ENCODE measurements at regions not wholly inside any gene's neighbourhood (a gene's known extent, or its start where the extent isn't known, plus 50 kb on each side); places are given as distances from the start of the nearest gene placed in this dataset.

DNA sequence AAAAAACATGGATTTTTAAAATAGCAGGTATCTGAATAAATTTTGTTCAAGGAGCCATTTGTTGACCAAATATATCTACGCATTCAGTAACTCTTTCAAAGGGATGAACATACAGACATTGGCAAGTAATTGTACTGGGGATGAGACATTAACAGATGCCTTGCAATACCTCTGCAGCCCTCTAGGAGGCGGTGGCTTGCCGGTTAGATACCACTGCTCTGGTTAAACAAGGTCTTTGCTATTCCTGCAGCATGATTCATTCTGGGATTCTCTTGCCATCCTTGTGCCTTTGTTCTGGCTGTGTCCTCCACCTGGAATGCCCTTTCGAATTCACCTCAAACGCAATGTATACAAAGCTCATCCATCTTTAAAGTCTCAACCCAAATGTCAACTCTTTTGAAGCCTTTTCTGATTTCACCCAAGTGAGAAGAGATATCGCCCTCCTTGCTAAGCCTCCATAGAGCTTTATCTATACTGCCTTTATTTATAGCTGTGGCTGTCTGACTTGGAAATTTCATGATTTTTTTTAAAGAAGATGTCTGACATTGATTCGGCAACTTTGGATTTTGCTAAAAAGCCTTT, 131.0 kb upstream of the SRRM4 start:
- DNase-seq (ENCODE audit: low spot score), result peak; percentile 21

DNA sequence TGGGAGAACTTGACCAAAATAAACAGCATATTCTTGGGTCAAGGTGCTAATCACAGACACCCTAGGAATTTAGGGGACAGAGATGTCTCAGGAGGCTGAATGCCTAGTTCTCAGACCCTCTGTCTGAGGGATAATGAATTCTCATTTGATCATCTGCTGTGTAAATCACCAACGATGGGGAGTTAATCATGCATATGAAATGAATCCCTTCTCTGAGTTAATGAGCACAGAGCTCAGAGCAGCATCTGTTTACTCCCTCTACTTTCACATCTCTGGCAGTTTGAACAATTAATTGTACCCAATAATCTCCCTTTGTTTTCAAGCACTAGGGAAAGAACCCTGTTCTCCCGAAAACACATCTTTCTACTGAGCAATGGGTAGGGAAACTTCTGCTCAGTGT, 129.4 kb upstream of the SRRM4 start:
- DNase-seq (ENCODE audit: low spot score), result no peak

DNA sequence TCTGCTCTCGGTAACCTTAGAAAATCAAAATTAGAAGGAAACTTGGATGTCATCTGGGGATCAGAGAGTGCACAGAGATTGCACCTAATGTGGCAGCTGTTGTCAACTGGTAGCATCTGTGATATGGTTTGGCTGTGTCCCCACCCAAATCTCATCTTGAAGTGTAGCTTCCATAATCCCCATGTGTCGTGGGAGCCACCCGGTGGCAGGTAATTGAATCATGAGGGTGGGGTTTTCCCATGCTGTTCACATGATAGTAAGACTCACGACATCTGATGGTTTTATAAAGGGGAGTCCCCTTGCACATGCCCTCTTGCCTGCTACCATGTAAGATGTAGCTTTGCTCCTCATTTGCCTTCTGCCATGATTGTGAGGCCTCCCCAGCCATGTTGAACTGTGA, 127.7 kb upstream of the SRRM4 start:
- DNase-seq (ENCODE audit: low spot score), result no peak

DNA sequence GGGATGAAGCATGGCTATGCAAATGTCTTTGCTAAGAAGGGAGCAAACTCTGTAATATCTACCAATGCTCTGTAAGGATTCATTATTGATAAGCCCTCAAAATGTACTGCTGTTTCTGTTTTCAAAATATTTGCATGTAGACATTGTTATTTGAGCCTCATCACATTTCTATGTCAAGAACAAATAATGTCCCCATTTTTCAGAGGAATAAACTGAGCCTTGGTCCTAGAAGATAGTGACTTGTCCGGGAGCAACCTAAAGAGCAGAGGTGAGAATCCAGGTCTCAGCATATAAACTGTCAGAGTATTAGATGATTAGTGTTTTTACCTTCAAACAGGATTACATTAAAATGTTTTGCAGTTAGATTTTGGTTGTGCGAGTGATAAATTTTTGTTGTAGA, 125.5 kb upstream of the SRRM4 start:
- DNase-seq (ENCODE audit: low spot score), result no peak

DNA sequence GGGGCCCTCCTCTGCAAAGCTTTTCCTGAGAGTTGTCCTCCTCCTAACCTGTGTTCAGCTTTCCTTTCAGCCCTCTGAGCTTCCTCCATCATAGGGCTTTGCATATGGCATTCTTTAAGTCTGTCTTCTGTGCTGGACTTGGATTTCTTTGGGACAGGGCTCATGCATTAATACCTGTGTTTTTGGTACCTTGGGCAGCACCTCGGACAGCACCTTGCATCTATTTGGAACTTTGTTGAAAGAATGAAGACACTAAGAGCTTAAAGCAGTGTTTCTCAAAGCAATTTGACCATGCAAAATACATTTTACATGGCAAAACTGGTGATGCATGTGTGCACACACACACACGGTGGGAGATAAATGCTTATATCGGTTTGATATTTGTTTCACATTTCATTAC, 115.0 kb upstream of the SRRM4 start:
- no peak for DNase-seq (ENCODE audit: low spot score)

DNA sequence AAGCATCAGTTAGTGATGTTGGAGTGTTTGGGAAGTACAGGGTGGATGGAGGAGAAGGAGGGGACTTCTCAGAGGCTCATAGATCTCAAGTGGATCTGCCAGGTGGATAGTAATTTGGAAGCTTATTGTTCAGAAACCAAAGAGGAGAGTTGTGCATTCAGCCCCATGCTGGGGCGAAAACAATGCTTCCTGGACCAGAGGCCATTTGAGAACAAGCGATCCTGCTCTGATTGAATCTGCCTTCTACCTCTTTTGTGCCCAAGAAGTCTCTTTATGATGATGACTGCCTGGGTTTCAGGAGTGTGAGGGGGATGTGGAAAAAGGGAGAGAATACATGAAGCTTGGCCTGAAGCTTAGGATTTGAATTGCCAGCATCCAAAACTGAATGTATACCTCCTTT, 110.8 kb upstream of the SRRM4 start:
- no peak for DNase-seq (ENCODE audit: low spot score)

DNA sequence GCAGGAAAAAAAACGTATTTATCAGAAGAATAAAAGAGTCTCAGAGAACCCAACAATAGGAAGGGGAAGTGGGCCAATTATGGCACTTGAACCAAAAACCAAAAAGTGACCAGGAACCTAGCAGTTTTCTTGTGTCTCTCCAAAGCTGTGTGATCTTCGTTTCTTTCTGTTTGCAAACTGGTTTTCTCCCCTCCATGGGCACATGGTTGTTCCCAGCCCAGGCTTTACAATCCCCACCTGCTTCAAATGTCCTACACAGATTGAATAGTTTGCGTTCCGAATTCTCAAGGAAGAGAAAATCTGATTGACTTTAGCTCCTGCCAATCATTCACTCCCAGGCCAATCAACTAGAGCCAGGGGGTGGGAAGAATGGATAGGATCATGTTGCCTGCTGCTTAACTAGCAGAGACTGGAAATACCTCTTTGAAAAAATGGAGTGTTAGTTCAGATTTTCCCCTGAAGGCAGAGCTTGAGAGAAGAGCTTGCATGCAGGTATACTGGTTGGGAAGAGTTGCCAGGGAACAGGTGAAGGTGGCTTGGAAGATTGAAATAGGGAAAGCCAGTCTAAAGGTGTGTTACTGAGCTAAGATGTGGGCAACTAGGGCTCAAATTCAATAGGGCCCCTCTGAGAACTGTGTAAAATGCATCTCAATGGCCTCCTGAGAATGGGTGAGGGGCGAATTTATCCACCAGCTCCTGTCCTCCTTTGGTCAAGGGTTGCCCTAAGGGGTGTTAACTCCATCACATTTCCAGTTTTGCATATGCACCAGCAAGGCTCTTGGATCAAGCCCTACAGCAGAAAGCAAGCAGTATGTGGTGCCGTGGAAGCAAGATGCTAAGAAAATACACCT, 106.4 kb upstream of the SRRM4 start:
- no peak for DNase-seq (ENCODE audit: low spot score)

DNA sequence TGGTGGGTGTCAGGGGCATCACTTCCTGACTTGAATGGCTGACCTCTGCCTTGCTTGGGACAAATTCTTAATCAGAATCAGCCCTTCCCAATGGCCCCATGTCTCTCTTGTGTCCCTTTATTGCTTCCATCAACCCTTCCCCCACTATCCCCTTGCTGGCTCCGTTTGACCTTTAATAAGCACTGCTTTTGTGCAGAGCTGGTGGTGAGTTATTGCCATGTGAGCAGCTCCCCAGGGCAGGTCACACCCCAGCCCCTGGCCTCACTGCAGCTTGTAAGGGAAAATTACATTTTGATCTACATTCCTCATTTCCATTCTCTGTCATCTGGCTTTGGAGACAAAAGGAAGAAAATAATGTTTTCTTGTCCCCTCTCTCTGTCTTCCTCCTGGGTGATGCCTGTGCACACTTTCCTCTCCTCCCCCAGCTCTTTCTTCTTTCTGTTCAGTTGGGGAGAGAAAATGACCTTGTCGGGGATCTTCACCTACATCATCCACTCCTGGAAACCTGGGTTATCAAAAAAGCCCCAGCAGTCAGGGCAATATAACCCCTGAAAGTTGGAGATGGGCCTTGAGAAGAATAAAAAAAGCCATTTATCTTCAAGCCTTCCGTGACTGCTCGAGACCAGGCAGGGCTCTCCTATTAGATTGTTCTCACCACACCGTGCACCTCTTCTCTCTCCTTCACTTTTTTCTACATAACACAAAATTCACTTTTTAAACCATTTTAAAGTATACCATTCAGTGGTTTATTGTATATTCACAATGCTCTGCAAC, 100.4 kb upstream of the SRRM4 start:
- DNase-seq (ENCODE audit: low spot score), result no peak

DNA sequence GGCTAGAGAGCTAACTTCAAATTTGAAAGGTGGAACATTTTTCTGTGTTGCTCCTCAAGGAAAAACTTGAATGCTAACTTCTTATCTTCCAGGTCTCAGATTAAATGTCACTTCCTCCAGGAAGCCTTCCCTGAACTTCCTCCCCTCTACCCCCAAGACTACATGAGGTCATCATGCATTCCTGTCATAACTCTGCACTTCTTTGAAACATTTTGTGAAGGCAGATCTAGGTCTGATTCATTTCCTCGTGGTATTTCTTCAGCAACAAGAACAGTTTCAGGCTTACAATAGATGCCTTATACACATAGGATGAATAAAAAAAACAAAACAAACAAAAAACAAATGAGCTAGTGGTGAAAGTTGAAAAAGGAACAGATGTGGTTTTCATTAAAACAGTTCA, 97.1 kb upstream of the SRRM4 start:
- DNase-seq (ENCODE audit: low spot score), result no peak

DNA sequence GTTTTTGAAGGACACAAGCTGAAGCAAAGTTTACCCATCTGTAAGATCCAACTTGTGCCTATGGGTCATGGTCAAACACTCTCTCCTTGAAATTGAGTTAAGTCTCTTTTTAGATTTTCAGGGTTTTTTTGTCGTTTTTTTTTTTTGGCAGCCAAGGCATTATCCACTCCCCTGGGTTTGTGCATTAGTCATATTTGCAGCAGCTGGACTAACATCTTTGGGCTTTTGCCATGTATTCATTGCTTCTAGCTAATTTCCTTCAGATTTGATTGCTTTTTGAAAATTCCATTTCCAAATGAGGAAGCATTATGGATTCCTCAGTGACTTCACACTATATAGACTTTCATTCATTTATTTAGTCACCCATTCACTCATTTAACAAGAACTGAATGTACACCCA, 80.3 kb upstream of the SRRM4 start:
- no peak for DNase-seq (ENCODE audit: low spot score)

DNA sequence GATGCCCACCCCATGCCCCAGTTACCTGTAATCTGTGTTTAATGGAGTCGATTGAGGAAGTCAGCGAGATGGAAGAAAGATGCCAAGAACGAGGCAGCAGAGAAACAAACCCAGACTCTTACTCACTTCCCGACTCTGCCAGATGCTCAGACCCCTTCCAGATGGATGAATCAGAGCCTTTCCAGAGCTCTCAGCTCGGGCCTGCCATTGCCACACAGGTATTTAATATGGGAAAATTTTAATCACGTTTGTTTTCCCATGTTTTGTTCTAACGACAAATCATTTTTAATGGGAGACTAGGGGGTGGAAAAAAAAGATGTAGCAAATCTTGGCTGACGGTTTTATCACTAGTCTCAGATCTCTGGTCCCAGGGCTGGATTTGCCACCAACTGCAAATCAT, 72.5 kb upstream of the SRRM4 start:
- DNase-seq (ENCODE audit: low spot score), result no peak

DNA sequence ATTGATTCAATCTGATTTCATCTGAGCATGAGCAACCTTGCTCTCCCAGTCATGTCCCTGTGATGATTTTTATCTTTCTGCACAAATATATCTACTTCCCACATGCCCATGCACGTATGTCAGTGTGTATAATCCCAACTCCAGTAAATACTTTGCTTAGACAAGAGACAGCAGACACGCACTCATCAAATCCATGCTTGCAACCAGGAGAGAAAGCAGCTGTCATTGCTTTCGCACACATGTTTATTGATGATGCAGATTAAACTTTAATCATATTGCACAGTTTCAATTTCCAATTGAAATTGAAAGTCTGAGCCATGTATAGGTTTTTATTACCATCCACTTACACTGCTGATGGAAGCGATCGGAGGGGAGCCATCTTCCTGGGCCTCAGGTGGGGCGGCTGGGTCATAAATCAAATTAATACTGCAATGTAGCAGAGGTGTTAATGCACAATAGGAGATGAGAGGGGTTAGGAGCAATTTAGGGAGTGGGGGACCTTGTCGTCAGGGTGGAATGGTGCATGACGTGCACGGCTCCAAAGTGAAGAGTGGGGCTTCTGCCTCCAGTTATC, 68.6 kb upstream of the SRRM4 start:
- DNase-seq (ENCODE audit: low spot score), result no peak

DNA sequence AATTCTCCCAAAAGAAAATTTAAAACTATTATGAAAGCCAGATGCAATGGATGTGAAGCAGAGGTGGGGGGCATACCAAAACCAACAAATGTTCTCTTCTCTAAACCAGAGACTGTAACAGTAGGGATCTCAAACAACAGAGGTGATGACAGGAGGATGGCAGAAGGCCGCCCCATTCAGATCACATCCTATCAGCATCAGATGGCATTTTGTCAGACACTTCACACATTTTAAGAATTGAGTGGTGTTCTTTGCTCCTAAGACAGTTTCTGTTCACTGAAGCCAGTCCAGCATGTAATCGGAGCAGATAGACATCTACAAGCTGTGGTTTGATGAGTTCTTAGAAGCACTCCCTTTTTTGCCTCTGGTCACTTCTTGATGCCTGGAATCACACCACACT, 59.6 kb upstream of the SRRM4 start:
- DNase-seq (ENCODE audit: low spot score), result no peak

DNA sequence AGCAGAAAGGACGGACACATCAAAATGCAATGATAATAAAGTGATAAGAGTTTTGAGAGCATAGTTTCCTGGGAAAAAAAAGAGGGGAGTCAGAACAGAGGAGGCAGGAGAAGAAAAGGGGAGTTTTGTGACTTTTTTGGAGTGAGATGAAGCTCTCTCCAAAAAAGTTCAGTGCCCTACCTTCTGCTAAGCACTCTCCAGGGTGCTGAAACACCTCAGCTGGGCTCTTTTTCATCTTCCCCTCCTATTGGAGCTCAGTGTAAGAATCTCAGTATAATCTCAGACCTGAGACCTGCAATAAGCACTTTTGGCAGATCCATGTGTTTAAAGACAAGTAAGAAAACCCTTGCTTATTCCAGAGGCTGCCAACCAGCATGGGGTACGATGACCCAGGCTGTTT, 58.9 kb upstream of the SRRM4 start:
- no peak for DNase-seq (ENCODE audit: low spot score)

DNA sequence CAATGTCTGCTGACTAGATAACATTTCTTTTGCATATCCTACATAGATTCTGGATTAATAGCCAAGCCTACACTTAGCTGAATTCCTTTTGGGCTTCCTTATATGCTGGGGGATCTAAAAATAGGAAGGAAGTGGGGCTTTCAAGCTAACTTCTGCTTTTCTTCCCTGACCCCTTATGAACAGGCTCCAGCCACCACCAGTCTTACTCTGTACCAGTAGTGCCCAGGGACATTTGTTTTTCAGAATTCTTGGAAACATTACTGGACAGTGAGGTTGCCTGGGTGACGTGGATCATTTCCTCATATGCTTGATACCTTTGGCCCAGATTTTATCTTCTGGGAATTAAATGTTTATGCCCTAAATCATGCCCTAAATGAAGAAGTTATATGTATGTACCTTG, 55.9 kb upstream of the SRRM4 start:
- no peak for DNase-seq (ENCODE audit: low spot score)

DNA sequence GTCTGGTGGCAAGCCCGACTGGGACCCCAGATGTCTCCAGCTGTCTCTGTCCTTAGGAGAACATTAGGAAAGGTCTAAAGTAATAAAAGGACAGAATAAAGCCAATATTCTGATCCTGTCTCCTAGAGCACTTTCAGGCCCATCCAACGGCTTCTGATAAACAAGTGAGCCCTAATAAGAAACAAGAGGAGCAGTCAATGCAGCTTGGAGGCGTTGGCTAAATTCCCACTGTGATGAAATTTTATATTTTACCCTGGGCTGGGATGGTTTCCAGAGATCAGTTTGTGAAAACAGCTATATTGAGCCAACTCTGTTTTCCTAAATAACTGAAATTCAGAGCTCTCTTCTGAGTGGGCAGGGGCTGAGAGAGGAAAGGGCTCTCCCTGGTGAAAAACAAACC, 55.5 kb upstream of the SRRM4 start:
- no peak for DNase-seq (ENCODE audit: low spot score)

Measured in germinal center (tissue), 1 donor.